Gastrocnemius medialis (tissue), 4 donors: ENCODE measurements at regions not wholly inside any gene's neighbourhood (a gene's known extent, or its start where the extent isn't known, plus 50 kb on each side); places are given as distances from the start of the nearest gene placed in this dataset.

Source experiments
- ATAC-seq, 2 donors: fragments of 150-250 bp; one replicate each; pipeline ENCODE4 v1.9.1; 2016
- DNase-seq, 2 donors: peaks; one replicate each; pipeline ENCODE4 v3.0.0-alpha.2; 2019
- H3K27ac ChIP-seq, 4 donors: fragments of 200-600 bp; sonication (generic); 1 replicate in 1 of 4; 2 replicates in 3 of 4; pipeline ENCODE4 v1.5.1; 2016 to 2018; ENCODE audit warnings: mild to moderate bottlenecking in 2 of 4, moderate library complexity in 1 of 4
- H3K27me3 ChIP-seq, 3 donors: fragments of 200-600 bp; sonication (generic) in 2 of 3; 1 replicate in 1 of 3; 2 replicates in 2 of 3; pipeline versions ENCODE4 v1.5.1 to v1.6.0; 2016 to 2019; ENCODE audit warnings: mild to moderate bottlenecking in 1 of 3, moderate library complexity in 1 of 3
- H3K36me3 ChIP-seq, 2 donors: fragments of 200-600 bp; sonication (generic) in 1 of 2; one replicate each; pipeline ENCODE4 v1.5.1; 2017 to 2018
- H3K4me1 ChIP-seq, 2 donors: fragments of 200-600 bp; sonication (generic) in 1 of 2; one replicate each; pipeline ENCODE4 v1.5.1; 2016 to 2017; ENCODE audit warnings: mild to moderate bottlenecking in 2 of 2
- H3K4me3 ChIP-seq, 4 donors: fragments of 200-600 bp; sonication (generic) in 3 of 4; 1 replicate in 1 of 4; 2 replicates in 3 of 4; pipeline ENCODE4 v1.5.1; 2016 to 2019; ENCODE audit warnings: mild to moderate bottlenecking in 2 of 4
- H3K9me3 ChIP-seq, 3 donors: fragments of 200-600 bp; sonication (generic) in 2 of 3; 1 replicate in 1 of 3; 2 replicates in 2 of 3; pipeline ENCODE4 v1.5.1; 2016 to 2019
- CTCF ChIP-seq, 5 experiments: fragments of 450-650 bp in 3 of 5; fragments of 200-600 bp in 2 of 5; sonication (generic) in 2 of 5; IDR thresholded peaks in 4 of 5; conservative IDR thresholded peaks in 1 of 5; 1 replicate in 4 of 5; 2 replicates in 1 of 5; pipeline ENCODE4 v1.5.1; 2016 to 2019; ENCODE audit warnings: antibody characterized with exemption in 5 of 5, mild to moderate bottlenecking in 3 of 5, moderate library complexity in 3 of 5
- POLR2A ChIP-seq, 2 donors: fragments of 450-650 bp; IDR thresholded peaks; one replicate each; pipeline ENCODE4 v1.6.1; 2017; ENCODE audit warnings: antibody characterized with exemption in 2 of 2, mild to moderate bottlenecking in 2 of 2, moderate library complexity in 2 of 2
- in situ Hi-C, 4 donors: fragments of 200-750 bp; cut with MboI; loops; one replicate each; pipeline versions ENCODE4 v1.15.0 to v1.8.0; 2017; ENCODE audit warnings: low sequenced_read_pairs in 4 of 4
- intact Hi-C: fragments of 100-400 bp; cut with DNase I; formaldehyde crosslinking; loops from one replicate; pipeline ENCODE4 v1.15.1; 2023; ENCODE audit warnings: low total_unique reads

GRCh38 chr5:40274568-40274967 is 405.1 kb upstream of the PTGER4 start:
- Histone ChIP-seq H3K9me3 (no peaks in the 10 kb centered on the region), H3K27ac (no peak overlapping the region), H3K27me3 (no peaks in the 10 kb centered on the region), H3K4me1 (no peaks in the 10 kb centered on the region), H3K4me3 (no peak overlapping the region), H3K36me3 (no peaks in the 10 kb centered on the region)
- no peak for TF ChIP-seq POLR2A (IDR thresholded peaks at IDR 0.05)
- no peak for TF ChIP-seq CTCF (IDR thresholded peaks at IDR 0.05 in 4 of 5, conservative IDR thresholded peaks at IDR 0.05 in 1 of 5)
- in situ Hi-C loops (no loop called here), intact Hi-C loops (no loop called here)
- ATAC-seq (no peak), DNase-seq (no peak)

GRCh38 chr5:40273936-40274335 is 405.8 kb upstream of the PTGER4 start:
- H3K4me1 ChIP-seq, result no peaks in the 10 kb centered on the region
- no peaks in the 10 kb centered on the region for H3K36me3 ChIP-seq
- no peaks in the 10 kb centered on the region for H3K27me3 ChIP-seq
- in situ Hi-C loops (no loop called here), intact Hi-C loops (no loop called here)
- no peaks in the 10 kb centered on the region for H3K9me3 ChIP-seq
- ATAC-seq (no peak), DNase-seq (no peak)
- H3K4me3 ChIP-seq, result no peak overlapping the region
- no peak overlapping the region for H3K27ac ChIP-seq
- TF ChIP-seq CTCF (IDR thresholded peaks at IDR 0.05 in 4 of 5, conservative IDR thresholded peaks at IDR 0.05 in 1 of 5), result no peak
- no peak for TF ChIP-seq POLR2A (IDR thresholded peaks at IDR 0.05)

- H3K36me3 ChIP-seq, result no peaks in the 10 kb centered on the region
- in situ Hi-C loops, result no loop called here
- no peak for TF ChIP-seq POLR2A (IDR thresholded peaks at IDR 0.05)
- TF ChIP-seq CTCF (IDR thresholded peaks at IDR 0.05 in 4 of 5, conservative IDR thresholded peaks at IDR 0.05 in 1 of 5), result no peak
- intact Hi-C loops, result no loop called here
- H3K27ac ChIP-seq, result no peak overlapping the region
- H3K4me1 ChIP-seq, result no peaks in the 10 kb centered on the region
- H3K4me3 ChIP-seq, result no peak overlapping the region
- DNase-seq, result no peak
- no peaks in the 10 kb centered on the region for H3K9me3 ChIP-seq
- no peaks in the 10 kb centered on the region for H3K27me3 ChIP-seq
- no peak for ATAC-seq
Observed at GRCh38 chr5:40271476-40271875, 408.2 kb upstream of the PTGER4 start.

GRCh38 chr5:40270274-40270845 is 409.4 kb upstream of the PTGER4 start:
- no peaks in the 10 kb centered on the region for H3K9me3 ChIP-seq
- H3K36me3 ChIP-seq, result no peaks in the 10 kb centered on the region
- ATAC-seq, result no peak
- H3K27ac ChIP-seq, result no peak overlapping the region
- no peak overlapping the region for H3K4me3 ChIP-seq
- intact Hi-C loops, result no loop called here
- no peaks in the 10 kb centered on the region for H3K27me3 ChIP-seq
- no peak for TF ChIP-seq CTCF (IDR thresholded peaks at IDR 0.05 in 4 of 5, conservative IDR thresholded peaks at IDR 0.05 in 1 of 5)
- TF ChIP-seq POLR2A (IDR thresholded peaks at IDR 0.05), result no peak
- H3K4me1 ChIP-seq, result no peaks in the 10 kb centered on the region
- no peak for DNase-seq
- in situ Hi-C loops, result no loop called here

GRCh38 chr5:40268088-40268487 is 411.6 kb upstream of the PTGER4 start:
- no peak for TF ChIP-seq CTCF (IDR thresholded peaks at IDR 0.05 in 4 of 5, conservative IDR thresholded peaks at IDR 0.05 in 1 of 5)
- no peak for TF ChIP-seq POLR2A (IDR thresholded peaks at IDR 0.05)
- H3K9me3 ChIP-seq, result no peaks in the 10 kb centered on the region
- no peak for DNase-seq
- no peaks in the 10 kb centered on the region for H3K4me1 ChIP-seq
- no peaks in the 10 kb centered on the region for H3K27me3 ChIP-seq
- no peak overlapping the region for H3K27ac ChIP-seq
- intact Hi-C loops (no loop called here), in situ Hi-C loops (no loop called here)
- H3K4me3 ChIP-seq, result no peak overlapping the region
- no peak for ATAC-seq
- H3K36me3 ChIP-seq, result no peaks in the 10 kb centered on the region
